Thyroid gland (tissue), 4 donors: ENCODE measurements at regions not wholly inside any gene's neighbourhood (a gene's known extent, or its start where the extent isn't known, plus 50 kb on each side); places are given as distances from the start of the nearest gene placed in this dataset.

Experiments
- DNase-seq, 2 donors: peaks; one replicate each; pipeline ENCODE4 v3.0.0-alpha.2; 2019
- H3K27ac ChIP-seq, 3 donors: fragments of 200-600 bp; sonication (generic); 1 replicate in 2 of 3; 2 replicates in 1 of 3; pipeline ENCODE4 v1.5.1; 2016 to 2019; ENCODE audit warnings: mild to moderate bottlenecking in 1 of 3, moderate library complexity in 1 of 3
- H3K27me3 ChIP-seq: fragments of 200-600 bp; sonication (generic); one replicate; pipeline ENCODE4 v1.5.1; 2019
- H3K36me3 ChIP-seq, 2 donors: fragments of 200-600 bp; sonication (generic); one replicate each; pipeline ENCODE4 v1.5.1; 2016 to 2019
- H3K4me1 ChIP-seq, 2 donors: fragments of 200-600 bp; sonication (generic); one replicate each; pipeline ENCODE4 v1.5.1; 2017 to 2019
- H3K4me3 ChIP-seq, 3 donors: fragments of 200-600 bp; sonication (generic); replicated peaks in 1 of 3; 1 replicate in 2 of 3; 2 replicates in 1 of 3; pipeline ENCODE4 v1.5.1; 2016; ENCODE audit warnings: mild to moderate bottlenecking in 1 of 3
- H3K9me3 ChIP-seq: fragments of 200-600 bp; sonication (generic); one replicate; pipeline ENCODE4 v1.5.1; 2017
- POLR2A ChIP-seq, 2 donors: fragments of 450-650 bp; IDR thresholded peaks; one replicate each; pipeline ENCODE4 v1.6.1; 2017; ENCODE audit warnings: antibody characterized with exemption in 2 of 2, mild to moderate bottlenecking in 2 of 2, moderate library complexity in 1 of 2
- WGBS, 2 donors: methylation state at CpG; one replicate each; pipeline ENCODE4 v1.1.5; 2017; 5-methylcytosine and 5-hydroxymethylcytosine counted together
- intact Hi-C: fragments of 100-400 bp; cut with DNase I; formaldehyde crosslinking; loops from one replicate; pipeline ENCODE4 v1.15.1; 2023
- TF ChIP-seq, protein P1 (sequence below), 6 experiments: fragments of 200-600 bp in 3 of 6; fragments of 450-650 bp in 3 of 6; sonication (generic) in 3 of 6; IDR thresholded peaks; one replicate each; pipeline ENCODE4 v1.5.1; 2016 to 2019; ENCODE audit warnings: antibody characterized with exemption in 6 of 6, mild to moderate bottlenecking in 2 of 6, inconsistent platforms in 1 of 6, moderate library complexity in 1 of 6

DNA sequence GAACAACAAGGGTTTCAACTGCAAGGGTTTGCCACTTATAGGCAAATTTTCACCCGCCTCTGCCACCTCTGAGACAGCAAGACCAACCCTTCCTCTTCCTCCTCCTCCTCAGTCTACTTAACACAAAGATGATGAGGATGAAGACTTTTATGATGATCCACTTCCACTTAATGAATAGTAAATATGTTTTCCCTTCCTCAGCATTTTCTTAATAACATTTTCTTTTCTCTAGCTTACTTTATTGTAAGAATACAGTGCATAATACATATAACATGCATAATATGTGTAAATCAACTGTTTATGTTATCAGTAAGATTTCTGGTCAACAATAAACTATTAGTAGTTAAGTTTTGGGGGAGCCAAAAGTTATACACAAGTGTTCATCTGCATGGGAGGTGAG lies 77.4 kb downstream of the KLF15 start:
- TF ChIP-seq, protein P1, sequence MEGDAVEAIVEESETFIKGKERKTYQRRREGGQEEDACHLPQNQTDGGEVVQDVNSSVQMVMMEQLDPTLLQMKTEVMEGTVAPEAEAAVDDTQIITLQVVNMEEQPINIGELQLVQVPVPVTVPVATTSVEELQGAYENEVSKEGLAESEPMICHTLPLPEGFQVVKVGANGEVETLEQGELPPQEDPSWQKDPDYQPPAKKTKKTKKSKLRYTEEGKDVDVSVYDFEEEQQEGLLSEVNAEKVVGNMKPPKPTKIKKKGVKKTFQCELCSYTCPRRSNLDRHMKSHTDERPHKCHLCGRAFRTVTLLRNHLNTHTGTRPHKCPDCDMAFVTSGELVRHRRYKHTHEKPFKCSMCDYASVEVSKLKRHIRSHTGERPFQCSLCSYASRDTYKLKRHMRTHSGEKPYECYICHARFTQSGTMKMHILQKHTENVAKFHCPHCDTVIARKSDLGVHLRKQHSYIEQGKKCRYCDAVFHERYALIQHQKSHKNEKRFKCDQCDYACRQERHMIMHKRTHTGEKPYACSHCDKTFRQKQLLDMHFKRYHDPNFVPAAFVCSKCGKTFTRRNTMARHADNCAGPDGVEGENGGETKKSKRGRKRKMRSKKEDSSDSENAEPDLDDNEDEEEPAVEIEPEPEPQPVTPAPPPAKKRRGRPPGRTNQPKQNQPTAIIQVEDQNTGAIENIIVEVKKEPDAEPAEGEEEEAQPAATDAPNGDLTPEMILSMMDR (IDR thresholded peaks at IDR 0.05), result no peak
- TF ChIP-seq POLR2A (IDR thresholded peaks at IDR 0.05), result no peak
- Histone ChIP-seq H3K27ac (no peak overlapping the region), H3K4me1 (no peaks in the 10 kb centered on the region), H3K27me3 (no peaks in the 10 kb centered on the region), H3K36me3 (no peaks in the 10 kb centered on the region), H3K9me3 (no peaks in the 10 kb centered on the region), H3K4me3 (no peak overlapping the region)
- DNase-seq, result no peak
- intact Hi-C loops, result no loop called here
- 81 to 91% methylated on average over 1 of the region's 1 CpG for WGBS, 2 donors

DNA sequence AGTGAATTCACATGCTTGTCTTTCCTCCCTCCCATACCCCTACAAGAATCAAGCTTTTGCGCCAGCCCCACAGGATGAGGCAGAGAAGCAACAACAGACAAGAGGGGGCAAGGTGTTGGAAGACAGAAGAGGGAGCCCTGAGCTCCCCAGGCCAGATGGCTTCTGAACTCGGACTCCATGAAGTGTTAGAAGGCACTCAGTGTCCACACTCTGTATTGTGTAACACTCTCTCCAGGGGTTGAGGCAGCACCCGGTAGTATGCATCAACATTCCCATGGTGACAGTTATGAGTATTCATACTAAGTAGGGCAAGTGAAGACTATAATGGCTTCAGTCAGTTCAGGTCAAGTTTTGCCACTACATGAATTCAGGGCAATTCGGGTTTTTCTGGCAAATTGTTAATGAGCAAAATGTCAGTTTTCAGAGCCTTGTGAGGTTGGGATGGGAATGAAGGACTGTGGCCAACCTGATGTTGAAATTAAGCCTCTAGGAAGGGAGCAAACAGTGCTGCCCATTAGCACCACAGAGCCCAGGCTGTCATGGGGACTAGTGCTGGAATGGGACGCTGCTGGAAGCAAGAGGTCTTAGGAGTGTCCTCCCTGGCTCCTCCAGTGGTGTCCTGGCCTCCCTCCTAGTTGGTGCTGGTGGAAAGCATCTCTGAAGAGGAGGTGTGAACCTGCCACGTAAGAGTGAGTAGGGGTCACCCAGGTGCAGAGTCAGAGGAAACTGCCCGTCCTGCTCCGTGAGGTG lies 79.4 kb downstream of the KLF15 start:
- no peak for TF ChIP-seq POLR2A (IDR thresholded peaks at IDR 0.05)
- TF ChIP-seq, protein P1 (IDR thresholded peaks at IDR 0.05), result no peak
- no peak for DNase-seq
- 82 to 87% methylated on average over 8 of the region's 8 CpGs for WGBS, 2 donors

GRCh38 chr3:126275620-126275904 lies 81.6 kb downstream of the KLF15 start:
- no peaks in the 10 kb centered on the region for H3K9me3 ChIP-seq
- no peaks in the 10 kb centered on the region for H3K27me3 ChIP-seq
- no peaks in the 10 kb centered on the region for H3K36me3 ChIP-seq
- intact Hi-C loops, result no loop called here
- H3K27ac ChIP-seq, result no peak overlapping the region
- peaks cover 4 to 7% of the 10 kb centered on the region in 2 donors for H3K4me1 ChIP-seq
- no peak overlapping the region for H3K4me3 ChIP-seq
- TF ChIP-seq, protein P1 (IDR thresholded peaks at IDR 0.05), result no peak
- TF ChIP-seq POLR2A (IDR thresholded peaks at IDR 0.05), result no peak
- 88 to 93% methylated on average over 2 of the region's 2 CpGs for WGBS, 2 donors
- DNase-seq, result no peak

More for the DNA sequence above, 79.4 kb downstream of the KLF15 start:
- no peaks in the 10 kb centered on the region for H3K36me3 ChIP-seq
- no peaks in the 10 kb centered on the region for H3K4me1 ChIP-seq
- no peak overlapping the region for H3K4me3 ChIP-seq
- H3K27me3 ChIP-seq, result no peaks in the 10 kb centered on the region
- no peaks in the 10 kb centered on the region for H3K9me3 ChIP-seq
- H3K27ac ChIP-seq, result no peak overlapping the region
- intact Hi-C loops, result no loop called here

DNA sequence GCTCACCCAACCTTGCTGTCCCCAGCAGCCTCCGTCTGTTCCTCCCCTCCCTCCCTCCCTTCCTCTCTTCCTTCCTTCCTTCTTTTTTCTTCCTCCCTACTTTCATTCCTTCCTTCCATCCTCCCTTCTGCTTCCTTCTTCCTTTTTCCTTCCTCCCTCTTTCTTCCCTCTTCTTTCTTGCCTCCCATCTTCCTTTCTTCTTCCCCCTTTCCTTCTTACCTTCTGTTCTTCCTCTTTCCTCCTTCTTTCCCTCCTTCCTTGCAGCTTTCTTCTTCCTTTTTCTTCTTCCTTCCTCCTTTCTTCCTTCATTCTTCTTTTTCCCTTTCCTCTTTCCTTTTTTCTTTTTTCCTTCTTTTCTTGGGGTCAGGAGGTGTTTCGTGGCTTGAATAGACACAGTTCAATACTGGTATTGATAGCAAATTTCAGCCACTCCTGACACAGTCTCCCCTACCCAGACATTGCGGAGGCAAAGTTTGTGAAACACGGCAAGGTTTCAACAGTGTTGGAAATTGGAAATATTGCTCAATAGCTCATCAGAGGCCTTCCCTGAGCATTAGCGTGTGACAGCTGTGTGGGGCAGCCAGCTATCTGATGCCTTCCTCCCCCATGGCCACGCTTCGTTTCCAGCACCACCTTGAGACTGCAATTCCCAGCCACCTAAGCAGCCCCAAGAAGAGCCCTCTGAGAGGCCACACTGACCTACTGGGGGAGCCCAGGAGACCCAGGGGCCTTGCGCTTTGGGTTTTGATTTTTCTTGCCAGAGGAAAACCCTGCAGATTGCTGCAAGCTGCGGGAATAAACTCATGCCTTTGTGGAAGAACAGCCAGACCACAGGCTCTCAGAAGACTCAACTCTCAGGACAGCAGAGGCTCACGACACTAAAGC lies 82.2 kb downstream of the KLF15 start:
- H3K36me3 ChIP-seq, result no peaks in the 10 kb centered on the region
- peaks cover 7 to 11% of the 10 kb centered on the region in 2 donors for H3K4me1 ChIP-seq
- H3K27ac ChIP-seq, result no peak overlapping the region
- H3K27me3 ChIP-seq, result no peaks in the 10 kb centered on the region
- no peak overlapping the region for H3K4me3 ChIP-seq
- intact Hi-C loops, result no loop called here
- WGBS, 2 donors, result 90 to 92% methylated on average over 10 of the region's 10 CpGs
- TF ChIP-seq POLR2A (IDR thresholded peaks at IDR 0.05), result no peak
- TF ChIP-seq, protein P1 (IDR thresholded peaks at IDR 0.05), result no peak
- H3K9me3 ChIP-seq, result no peaks in the 10 kb centered on the region
- DNase-seq, result no peak
